NCI-H2171 (cell line): ENCODE measurements at regions not wholly inside any gene's neighbourhood (a gene's known extent, or its start where the extent isn't known, plus 50 kb on each side); places are given as distances from the start of the nearest gene placed in this dataset.

ENCODE experiments used
- DNase-seq: peaks from one replicate; lab custom pipeline; 2025; lab: John Stamatoyannopoulos, UW

DNA sequence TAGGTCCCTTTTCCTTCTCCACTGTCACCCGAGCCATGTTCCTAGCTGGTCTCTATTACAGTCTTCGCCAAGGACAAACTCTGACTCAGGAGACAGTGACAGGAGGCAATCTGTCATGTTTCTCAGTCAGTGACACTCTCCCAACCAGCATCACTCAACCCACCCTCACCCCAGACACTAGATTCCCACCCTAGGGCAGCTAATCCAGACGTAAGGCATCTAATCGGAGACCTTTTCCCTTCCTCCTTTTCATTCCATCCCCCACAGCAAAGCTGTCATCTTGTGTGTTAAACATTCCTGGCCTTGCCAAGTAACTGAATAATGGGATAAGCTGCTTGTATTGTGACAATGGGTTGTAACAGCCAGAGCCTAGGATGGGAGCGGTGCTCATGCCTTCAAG, 95.2 kb downstream of the SNX18 start:
- no peak for DNase-seq

GRCh38 chr5:54611290-54611951, 93.9 kb downstream of the SNX18 start:
- DNase-seq = no peak

GRCh38 chr5:54610197-54610944, 92.8 kb downstream of the SNX18 start:
- no peak for DNase-seq

GRCh38 chr5:54608423-54609085, 91.0 kb downstream of the SNX18 start:
- no peak for DNase-seq

DNA sequence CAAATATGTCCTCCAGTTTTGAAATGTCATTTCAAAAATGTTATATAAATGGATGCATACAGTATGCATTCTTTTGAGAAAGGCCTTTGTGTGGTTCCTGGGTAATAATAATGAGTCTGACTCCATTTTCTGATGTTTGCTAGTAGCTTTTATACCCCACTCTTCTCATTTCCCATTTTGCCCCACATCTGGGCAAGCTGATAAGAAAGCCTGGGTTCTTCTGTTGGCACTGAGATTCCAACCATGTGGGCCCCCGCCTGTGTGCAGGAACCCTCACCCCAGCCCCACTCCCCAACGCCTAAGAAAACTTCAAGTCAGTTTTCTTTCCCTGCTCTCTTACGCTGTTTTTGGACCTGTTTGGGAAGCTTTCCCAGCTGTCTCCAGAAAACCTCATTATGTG, 89.4 kb downstream of the SNX18 start:
- no peak for DNase-seq

- DNase-seq = no peak
These were observed 85.8 kb downstream of the SNX18 start for GRCh38 chr5:54603372-54603771.

DNA sequence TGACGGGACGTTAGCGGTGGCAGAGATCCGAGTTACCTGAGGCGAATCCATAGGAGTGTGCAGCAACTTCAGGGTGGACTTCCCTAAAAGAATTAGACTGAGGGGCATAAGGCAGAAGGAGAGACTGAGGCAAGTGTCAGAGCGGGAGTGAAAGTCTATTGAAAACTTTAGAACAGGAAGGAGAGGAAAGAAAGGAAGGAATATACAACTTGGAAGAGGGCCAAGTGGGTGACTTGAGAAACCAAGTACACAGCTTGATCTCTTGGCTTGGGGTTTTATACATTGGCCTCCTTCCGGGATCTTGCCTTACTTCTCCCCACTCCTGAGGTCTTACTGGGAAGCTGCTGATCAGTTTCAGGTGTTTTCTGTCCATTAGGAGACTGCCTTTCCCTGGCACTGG, 84.9 kb downstream of the SNX18 start:
- DNase-seq = no peak

- no peak for DNase-seq
These were observed 84.1 kb downstream of the SNX18 start for GRCh38 chr5:54601411-54602230.
